GM12872 (cell line): ENCODE measurements at regions not wholly inside any gene's neighbourhood (a gene's known extent, or its start where the extent isn't known, plus 50 kb on each side); places are given as distances from the start of the nearest gene placed in this dataset.

ENCODE experiments used
- CTCF ChIP-seq: IDR thresholded peaks from 3 replicates; pipeline ENCODE4 v1.5.1; 2011; ENCODE audit warnings: low read depth, mild to moderate bottlenecking, low read length, moderate library complexity; ENCODE audit not compliant: insufficient read depth

- TF ChIP-seq CTCF: no peak
These were observed 87.6 kb upstream of the KCNQ5 start for GRCh38 chr6:72534236-72534635.

- no peak for TF ChIP-seq CTCF
These were observed 86.7 kb upstream of the KCNQ5 start for GRCh38 chr6:72535124-72535523.

DNA sequence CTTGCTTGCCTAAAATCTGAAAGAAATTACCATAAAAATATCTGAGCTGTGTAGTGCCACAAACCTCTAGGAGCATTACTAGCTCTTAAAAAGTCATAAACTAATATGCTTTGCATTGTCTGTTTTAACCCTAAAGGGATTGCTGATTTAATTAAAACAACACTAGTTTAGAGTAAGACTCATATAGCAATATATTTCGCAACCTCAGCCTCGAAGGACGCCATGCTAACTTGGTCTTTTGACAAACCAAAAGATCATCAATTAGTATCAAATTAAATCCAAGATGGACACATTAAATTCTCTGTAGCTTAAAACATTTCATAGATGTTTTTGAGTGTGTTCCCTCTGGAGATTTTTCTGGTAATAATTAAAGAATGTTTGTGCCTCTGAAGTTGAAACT lies 74.8 kb upstream of the KCNQ5 start:
- TF ChIP-seq CTCF: no peak

DNA sequence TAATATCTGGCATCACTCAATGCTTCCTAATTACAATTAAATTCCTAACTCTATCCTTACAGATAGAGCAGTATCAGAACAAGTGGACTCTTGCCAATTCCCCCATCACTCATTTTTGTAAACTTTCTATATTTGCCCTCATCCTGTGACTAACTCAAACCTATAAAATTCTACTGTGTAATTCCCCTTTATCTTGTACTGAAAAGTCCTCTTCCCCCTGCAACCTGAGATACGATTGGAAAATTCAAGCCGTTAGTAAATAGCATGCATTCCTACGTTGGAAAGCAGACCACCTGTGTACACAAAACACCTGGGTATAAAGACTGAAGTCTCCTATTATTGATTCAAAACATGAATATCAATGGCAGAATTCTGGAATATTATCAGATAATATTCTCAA lies 70.4 kb upstream of the KCNQ5 start:
- TF ChIP-seq CTCF: no peak

- no peak for TF ChIP-seq CTCF
These were observed 68.9 kb upstream of the KCNQ5 start for GRCh38 chr6:72552938-72553337.

DNA sequence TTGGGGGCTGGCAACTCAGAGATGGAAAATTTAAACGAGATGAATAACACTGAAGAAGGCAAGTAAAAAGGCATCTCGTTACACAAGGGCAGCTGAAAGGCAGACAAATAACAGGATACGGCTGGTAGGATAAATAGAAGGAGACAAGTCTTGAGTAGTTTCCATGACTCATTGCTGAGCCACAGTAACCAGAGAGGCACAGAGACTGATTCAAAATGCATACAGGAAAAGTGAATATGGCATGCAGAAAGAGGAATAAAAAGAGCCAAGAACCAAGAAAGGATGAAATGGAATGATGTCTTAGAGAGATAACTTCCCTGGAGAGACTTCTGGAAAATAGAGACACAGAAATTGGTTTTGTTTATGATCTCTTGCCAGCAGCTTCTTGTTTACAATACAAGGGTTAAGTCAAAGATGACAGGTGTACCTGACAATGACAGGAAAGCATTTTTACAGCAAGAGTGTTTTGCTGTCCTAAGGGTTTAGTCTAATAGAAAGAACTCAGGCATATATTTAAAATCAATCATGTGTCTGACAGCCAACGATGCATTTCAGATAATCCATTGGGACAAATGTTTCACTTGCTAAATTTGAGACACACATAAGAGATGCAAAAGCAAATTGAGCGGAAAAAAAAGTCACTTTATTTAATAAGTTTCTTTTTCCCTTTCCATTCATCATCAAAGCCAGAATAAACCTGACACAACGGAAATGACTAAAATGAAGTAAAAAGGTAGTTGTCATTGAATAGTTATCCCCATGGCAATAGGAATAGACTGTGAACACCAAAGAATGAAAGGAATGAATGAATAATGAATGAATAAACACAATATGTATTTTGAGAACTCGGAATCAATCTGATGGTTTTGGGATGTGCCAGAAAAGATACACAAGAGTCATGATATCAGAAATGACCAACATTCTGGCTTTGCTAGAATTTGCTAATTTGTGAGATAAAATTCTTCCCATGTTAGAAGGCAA lies 68.0 kb upstream of the KCNQ5 start:
- TF ChIP-seq CTCF: no peak

DNA sequence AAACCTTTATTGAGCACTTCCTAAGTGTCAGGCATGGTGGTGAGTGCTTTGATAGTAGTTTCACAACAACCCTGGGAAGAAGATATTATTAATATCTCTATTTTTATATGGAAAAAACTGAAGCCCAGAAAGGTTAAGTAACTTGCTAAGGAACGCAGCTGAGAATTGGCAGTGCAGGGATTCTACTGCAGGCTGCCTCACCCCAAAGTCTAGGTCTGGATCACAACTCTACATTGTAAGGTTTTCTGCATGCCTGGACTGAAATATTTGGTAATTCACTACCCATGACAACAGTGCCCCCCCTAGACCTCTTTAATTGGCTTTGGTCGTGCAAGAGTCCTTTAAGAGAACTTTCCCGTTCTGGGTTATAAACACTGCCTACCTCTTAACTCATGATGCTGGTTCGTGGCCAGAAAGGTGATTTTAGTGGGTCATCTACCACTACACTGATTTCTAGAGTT lies 67.1 kb upstream of the KCNQ5 start:
- no peak for TF ChIP-seq CTCF
